ENCODE measurements at regions not wholly inside any gene's neighbourhood (a gene's known extent, or its start where the extent isn't known, plus 50 kb on each side); places are given as distances from the start of the nearest gene placed in this dataset.

GRCh38 chr11:127193950-127194349 lies 193.4 kb upstream of the KIRREL3 start:
- BruUV-seq (replicated peaks) = no TSS peak
- POLR2A ChIA-PET = no interaction called here
- no peak for TF ChIP-seq CTCF (IDR thresholded peaks at IDR 0.05; ENCODE audit: unreplicated experiment)
- Mint-ChIP-seq H3K4me3 (ENCODE audit: unreplicated experiment) (no peak overlapping the region), H3K27me3 (ENCODE audit: insufficient read depth, unreplicated experiment) (no peaks in the 10 kb centered on the region), H3K9me3 (ENCODE audit: unreplicated experiment) (peaks cover 23% of the 10 kb centered on the region), H3K36me3 (ENCODE audit: insufficient read depth, unreplicated experiment) (no peaks in the 10 kb centered on the region), H3K4me1 (ENCODE audit: insufficient read depth, unreplicated experiment) (no peaks in the 10 kb centered on the region), H3K27ac (ENCODE audit: low read depth, unreplicated experiment) (no peak overlapping the region)
- CTCF ChIA-PET = no interaction called here
- intact Hi-C loops (cut with micrococcal nuclease) = no loop called here
- DNase-seq (ENCODE audit: unreplicated experiment) = no peak

GRCh38 chr11:127191689-127192088 lies 191.1 kb upstream of the KIRREL3 start:
- H3K27me3 Mint-ChIP-seq (ENCODE audit: insufficient read depth, unreplicated experiment) = no peaks in the 10 kb centered on the region
- TF ChIP-seq CTCF (IDR thresholded peaks at IDR 0.05; ENCODE audit: unreplicated experiment) = no peak
- peaks cover 42% of the 10 kb centered on the region for H3K9me3 Mint-ChIP-seq (ENCODE audit: unreplicated experiment)
- DNase-seq (ENCODE audit: unreplicated experiment) = no peak
- ChIA-PET CTCF (interaction anchor here (0.6 to 1.8 kb wide), 2 partner anchors 16 to 80 kb away, joined by 3 to 5 read pairs; no protein-coding TSS in a partner anchor), POLR2A (no interaction called here)
- H3K36me3 Mint-ChIP-seq (ENCODE audit: insufficient read depth, unreplicated experiment) = no peaks in the 10 kb centered on the region
- intact Hi-C loops (cut with micrococcal nuclease) = no loop called here
- no TSS peak for BruUV-seq (replicated peaks)
- H3K4me1 Mint-ChIP-seq (ENCODE audit: insufficient read depth, unreplicated experiment) = no peaks in the 10 kb centered on the region
- H3K27ac Mint-ChIP-seq (ENCODE audit: low read depth, unreplicated experiment) = no peak overlapping the region
- H3K4me3 Mint-ChIP-seq (ENCODE audit: unreplicated experiment) = no peak overlapping the region

GRCh38 chr11:127191261-127191660 lies 190.7 kb upstream of the KIRREL3 start:
- H3K27me3 Mint-ChIP-seq (ENCODE audit: insufficient read depth, unreplicated experiment) = no peaks in the 10 kb centered on the region
- intact Hi-C loops (cut with micrococcal nuclease) = no loop called here
- H3K9me3 Mint-ChIP-seq (ENCODE audit: unreplicated experiment) = peaks cover 42% of the 10 kb centered on the region
- DNase-seq (ENCODE audit: unreplicated experiment) = no peak
- TF ChIP-seq CTCF (IDR thresholded peaks at IDR 0.05; ENCODE audit: unreplicated experiment) = no peak
- BruUV-seq (replicated peaks) = no TSS peak
- CTCF ChIA-PET = interaction anchor here (0.6 to 1.8 kb wide), 3 partner anchors 16 to 359 kb away, joined by 3 to 5 read pairs (median 3); no protein-coding TSS in a partner anchor
- no peak overlapping the region for H3K4me3 Mint-ChIP-seq (ENCODE audit: unreplicated experiment)
- no peak overlapping the region for H3K27ac Mint-ChIP-seq (ENCODE audit: low read depth, unreplicated experiment)
- no peaks in the 10 kb centered on the region for H3K4me1 Mint-ChIP-seq (ENCODE audit: insufficient read depth, unreplicated experiment)
- POLR2A ChIA-PET = no interaction called here
- no peaks in the 10 kb centered on the region for H3K36me3 Mint-ChIP-seq (ENCODE audit: insufficient read depth, unreplicated experiment)

GRCh38 chr11:127182586-127183203 lies 182.1 kb upstream of the KIRREL3 start:
- no peaks in the 10 kb centered on the region for H3K27me3 Mint-ChIP-seq (ENCODE audit: insufficient read depth, unreplicated experiment)
- peaks cover 8% of the 10 kb centered on the region for H3K9me3 Mint-ChIP-seq (ENCODE audit: unreplicated experiment)
- TF ChIP-seq CTCF (IDR thresholded peaks at IDR 0.05; ENCODE audit: unreplicated experiment) = no peak
- CTCF ChIA-PET = interaction anchor here (0.6 to 0.7 kb wide), 2 partner anchors 167 to 269 kb away, joined by 4 read pairs; no protein-coding TSS in a partner anchor
- no peak for DNase-seq (ENCODE audit: unreplicated experiment)
- H3K36me3 Mint-ChIP-seq (ENCODE audit: insufficient read depth, unreplicated experiment) = no peaks in the 10 kb centered on the region
- H3K4me1 Mint-ChIP-seq (ENCODE audit: insufficient read depth, unreplicated experiment) = no peaks in the 10 kb centered on the region
- BruUV-seq (replicated peaks) = no TSS peak
- H3K27ac Mint-ChIP-seq (ENCODE audit: low read depth, unreplicated experiment) = no peak overlapping the region
- H3K4me3 Mint-ChIP-seq (ENCODE audit: unreplicated experiment) = no peak overlapping the region
- POLR2A ChIA-PET = no interaction called here
- intact Hi-C loops (cut with micrococcal nuclease) = no loop called here

Data from MCF 10A (cell line).